Mesendoderm (in vitro differentiated cells): ENCODE measurements at regions not wholly inside any gene's neighbourhood (a gene's known extent, or its start where the extent isn't known, plus 50 kb on each side); places are given as distances from the start of the nearest gene placed in this dataset.

Source experiments
- DNase-seq: peaks from one replicate; pipeline ENCODE4 v3.0.0; 2013
- H2AK5ac ChIP-seq: 2 replicates; pipeline ENCODE4 v1.6.1; 2013; ENCODE audit warnings: low read length, inconsistent platforms
- H2BK120ac ChIP-seq: 2 replicates; pipeline ENCODE4 v1.6.1; 2013; ENCODE audit warnings: low read depth, mild to moderate bottlenecking, low read length, moderate library complexity, mixed read lengths
- H2BK15ac ChIP-seq: replicated peaks from 2 replicates; pipeline ENCODE4 v1.6.1; 2013; ENCODE audit warnings: low read depth, mild to moderate bottlenecking, moderate library complexity
- H2BK5ac ChIP-seq: 2 replicates; pipeline ENCODE4 v1.6.1; 2013; ENCODE audit warnings: low read length, inconsistent platforms
- H3K18ac ChIP-seq: 2 replicates; pipeline ENCODE4 v1.6.1; 2013; ENCODE audit warnings: mild to moderate bottlenecking, low read length, mixed read lengths
- H3K23ac ChIP-seq: one replicate; pipeline ENCODE4 v1.6.1; 2013; ENCODE audit warnings: low read length
- H3K27ac ChIP-seq: 2 replicates; pipeline ENCODE4 v1.5.1; 2013; ENCODE audit warnings: low read depth, mild to moderate bottlenecking, inconsistent platforms, low read length, moderate library complexity
- H3K27me3 ChIP-seq: 2 replicates; pipeline ENCODE4 v1.6.1; 2013; ENCODE audit warnings: low read length, control low read depth, mild to moderate bottlenecking, inconsistent platforms; ENCODE audit not compliant: insufficient read depth, poor library complexity
- H3K36me3 ChIP-seq: 2 replicates; pipeline ENCODE4 v1.6.1; 2013; ENCODE audit warnings: low read length, inconsistent platforms; ENCODE audit not compliant: control insufficient read depth, insufficient read depth
- H3K4ac ChIP-seq: one replicate; pipeline ENCODE4 v1.6.1; 2013; ENCODE audit warnings: low read depth, mild to moderate bottlenecking, low read length, moderate library complexity
- H3K4me1 ChIP-seq: 2 replicates; pipeline ENCODE4 v1.6.1; 2013; ENCODE audit warnings: low read depth, low read length, inconsistent platforms; ENCODE audit not compliant: control insufficient read depth
- H3K4me2 ChIP-seq: 2 replicates; pipeline ENCODE4 v1.6.1; 2013; ENCODE audit warnings: low read length
- H3K4me3 ChIP-seq: 2 replicates; pipeline ENCODE4 v1.5.1; 2013; ENCODE audit warnings: mild to moderate bottlenecking, low read length
- H3K56ac ChIP-seq: one replicate; pipeline ENCODE4 v1.6.1; 2013; ENCODE audit warnings: low read length
- H3K79me1 ChIP-seq: 2 replicates; pipeline ENCODE4 v1.6.1; 2013; ENCODE audit warnings: low read length, inconsistent platforms
- H3K79me2 ChIP-seq: 2 replicates; pipeline ENCODE4 v1.6.1; 2013; ENCODE audit warnings: mild to moderate bottlenecking, low read length; ENCODE audit not compliant: control insufficient read depth, insufficient read depth
- H3K9ac ChIP-seq: 2 replicates; pipeline ENCODE4 v1.6.1; 2013; ENCODE audit warnings: low read length, inconsistent platforms
- H4K5ac ChIP-seq: one replicate; pipeline ENCODE4 v1.6.1; 2013; ENCODE audit warnings: low read length
- H4K8ac ChIP-seq: one replicate; pipeline ENCODE4 v1.6.1; 2013; ENCODE audit warnings: low read depth, mild to moderate bottlenecking, control low read depth, low read length, moderate library complexity
- WGBS: extraction: QIAGEN DNeasy Blood & Tissue Kit; methylation state at CpG from one replicate; pipeline ENCODE4 v1.1.7; 2013; ENCODE audit warnings: low lambda C conversion rate, missing lambda C conversion rate; ENCODE audit not compliant: insufficient coverage; ENCODE audit errors: extremely low coverage; 5-methylcytosine and 5-hydroxymethylcytosine counted together

GRCh38 chr13:90107661-90108060, 1239.8 kb upstream of the MIR17HG start:
- H3K79me2 ChIP-seq = no peaks in the 10 kb centered on the region

GRCh38 chr13:90108547-90108946, 1238.9 kb upstream of the MIR17HG start:
- H2BK5ac ChIP-seq = no peak overlapping the region
- H3K79me2 ChIP-seq = no peaks in the 10 kb centered on the region
- H3K4me2 ChIP-seq = no peak overlapping the region
- H2BK120ac ChIP-seq = no peak overlapping the region
- H2AK5ac ChIP-seq = no peak overlapping the region
- H3K27ac ChIP-seq = no peak overlapping the region
- H3K23ac ChIP-seq = no peak overlapping the region
- no peak overlapping the region for H3K18ac ChIP-seq
- no peak overlapping the region for H4K8ac ChIP-seq
- no peak overlapping the region for H3K56ac ChIP-seq
- no peak overlapping the region for H3K4me3 ChIP-seq
- H4K5ac ChIP-seq = no peak overlapping the region
- DNase-seq = no peak
- H3K36me3 ChIP-seq = no peaks in the 10 kb centered on the region
- H3K4me1 ChIP-seq = no peaks in the 10 kb centered on the region
- no peaks in the 10 kb centered on the region for H3K79me1 ChIP-seq
- H2BK15ac ChIP-seq = no peak overlapping the region
- no peak overlapping the region for H3K4ac ChIP-seq
- no peak overlapping the region for H3K9ac ChIP-seq
- H3K27me3 ChIP-seq = no peaks in the 10 kb centered on the region
- no CpG with 5 or more reads among the region's 1 CpG for WGBS

More at GRCh38 chr13:90107661-90108060, 1239.8 kb upstream of the MIR17HG start:
- no peak overlapping the region for H3K27ac ChIP-seq
- DNase-seq = no peak
- no peak overlapping the region for H3K56ac ChIP-seq
- H3K4me3 ChIP-seq = no peak overlapping the region
- no peaks in the 10 kb centered on the region for H3K27me3 ChIP-seq
- no peak overlapping the region for H3K4me2 ChIP-seq
- H3K79me1 ChIP-seq = no peaks in the 10 kb centered on the region
- H2BK15ac ChIP-seq = no peak overlapping the region
- H3K36me3 ChIP-seq = no peaks in the 10 kb centered on the region
- H3K23ac ChIP-seq = no peak overlapping the region
- H2BK120ac ChIP-seq = no peak overlapping the region
- H4K5ac ChIP-seq = no peak overlapping the region
- no peak overlapping the region for H2BK5ac ChIP-seq
- H4K8ac ChIP-seq = no peak overlapping the region
- H3K9ac ChIP-seq = no peak overlapping the region
- WGBS = no CpG with 5 or more reads among the region's 2 CpGs
- no peaks in the 10 kb centered on the region for H3K4me1 ChIP-seq
- H3K4ac ChIP-seq = no peak overlapping the region
- H2AK5ac ChIP-seq = no peak overlapping the region
- no peak overlapping the region for H3K18ac ChIP-seq

GRCh38 chr13:90116121-90116520, 1231.4 kb upstream of the MIR17HG start:
- Histone ChIP-seq H2AK5ac (no peak overlapping the region), H4K8ac (no peak overlapping the region), H2BK15ac (no peak overlapping the region), H3K79me1 (no peaks in the 10 kb centered on the region), H3K27ac (no peak overlapping the region), H3K4ac (no peak overlapping the region), H3K9ac (no peak overlapping the region), H3K4me3 (no peak overlapping the region), H3K56ac (no peak overlapping the region), H3K27me3 (no peaks in the 10 kb centered on the region), H3K18ac (no peak overlapping the region), H3K23ac (no peak overlapping the region), H2BK5ac (no peak overlapping the region), H3K4me2 (no peak overlapping the region), H3K4me1 (no peaks in the 10 kb centered on the region), H3K79me2 (no peaks in the 10 kb centered on the region), H4K5ac (no peak overlapping the region), H2BK120ac (no peak overlapping the region), H3K36me3 (no peaks in the 10 kb centered on the region)
- no peak for DNase-seq

- no peak overlapping the region for H3K56ac ChIP-seq
- H2BK5ac ChIP-seq = peak overlapping the region; percentile 29
- no peak overlapping the region for H3K9ac ChIP-seq
- DNase-seq = peak; percentile 60
- H3K4me1 ChIP-seq = no peaks in the 10 kb centered on the region
- H3K79me1 ChIP-seq = no peaks in the 10 kb centered on the region
- no peak overlapping the region for H4K5ac ChIP-seq
- H4K8ac ChIP-seq = no peak overlapping the region
- no peaks in the 10 kb centered on the region for H3K79me2 ChIP-seq
- H3K4me3 ChIP-seq = no peak overlapping the region
- H3K23ac ChIP-seq = no peak overlapping the region
- H2BK15ac ChIP-seq = no peak overlapping the region
- H3K4ac ChIP-seq = no peak overlapping the region
- no peak overlapping the region for H2BK120ac ChIP-seq
- H3K18ac ChIP-seq = no peak overlapping the region
- no CpG with 5 or more reads among the region's 6 CpGs for WGBS
- H2AK5ac ChIP-seq = no peak overlapping the region
- H3K36me3 ChIP-seq = no peaks in the 10 kb centered on the region
- no peaks in the 10 kb centered on the region for H3K27me3 ChIP-seq
- H3K4me2 ChIP-seq = no peak overlapping the region
- H3K27ac ChIP-seq = no peak overlapping the region
Observed at GRCh38 chr13:90118467-90119071, 1228.9 kb upstream of the MIR17HG start.

- no peak overlapping the region for H3K23ac ChIP-seq
- no peak overlapping the region for H3K18ac ChIP-seq
- H2AK5ac ChIP-seq = no peak overlapping the region
- no peak overlapping the region for H4K5ac ChIP-seq
- no peak overlapping the region for H3K27ac ChIP-seq
- H2BK5ac ChIP-seq = no peak overlapping the region
- no peaks in the 10 kb centered on the region for H3K36me3 ChIP-seq
- no peak overlapping the region for H3K4me2 ChIP-seq
- no peak overlapping the region for H3K4me3 ChIP-seq
- no CpG with 5 or more reads among the region's 1 CpG for WGBS
- no peak overlapping the region for H3K4ac ChIP-seq
- H2BK15ac ChIP-seq = no peak overlapping the region
- H3K79me2 ChIP-seq = no peaks in the 10 kb centered on the region
- no peaks in the 10 kb centered on the region for H3K4me1 ChIP-seq
- no peak overlapping the region for H2BK120ac ChIP-seq
- DNase-seq = no peak
- no peak overlapping the region for H3K9ac ChIP-seq
- H3K79me1 ChIP-seq = no peaks in the 10 kb centered on the region
- H3K27me3 ChIP-seq = no peaks in the 10 kb centered on the region
- H4K8ac ChIP-seq = no peak overlapping the region
- no peak overlapping the region for H3K56ac ChIP-seq
Observed at GRCh38 chr13:90120026-90120425, 1227.5 kb upstream of the MIR17HG start.

GRCh38 chr13:90121784-90122183, 1225.7 kb upstream of the MIR17HG start:
- Histone ChIP-seq H3K79me1 (no peaks in the 10 kb centered on the region), H3K4ac (no peak overlapping the region), H3K4me3 (no peak overlapping the region), H3K23ac (no peak overlapping the region), H2BK120ac (no peak overlapping the region), H3K4me1 (no peaks in the 10 kb centered on the region), H3K36me3 (no peaks in the 10 kb centered on the region), H3K27ac (no peak overlapping the region), H3K4me2 (no peak overlapping the region), H4K5ac (no peak overlapping the region), H3K56ac (no peak overlapping the region), H3K18ac (no peak overlapping the region), H2BK5ac (no peak overlapping the region), H2BK15ac (no peak overlapping the region), H2AK5ac (no peak overlapping the region), H3K27me3 (no peaks in the 10 kb centered on the region), H3K9ac (no peak overlapping the region), H3K79me2 (no peaks in the 10 kb centered on the region), H4K8ac (no peak overlapping the region)
- WGBS = no CpG with 5 or more reads among the region's 1 CpG
- no peak for DNase-seq
